ENCODE measurements at regions not wholly inside any gene's neighbourhood (a gene's known extent, or its start where the extent isn't known, plus 50 kb on each side); places are given as distances from the start of the nearest gene placed in this dataset.

GRCh38 chr13:59394496-59394895, 769.2 kb downstream of the DIAPH3 start:
- Histone ChIP-seq H3K36me3 (ENCODE audit: insufficient read depth) (no peaks in the 10 kb centered on the region), H3K27ac (ENCODE audit: low read depth) (no peak overlapping the region), H3K27me3 (ENCODE audit: insufficient read depth) (no peaks in the 10 kb centered on the region), H3K4me2 (no peak overlapping the region), H2AFZ (no peak overlapping the region), H3K9me2 (ENCODE audit: insufficient read depth) (no peaks in the 10 kb centered on the region), H3K4me1 (ENCODE audit: insufficient read depth) (0 out of 2 replicates have a peak, but pooled peaks cover 4% of the 10 kb centered on the region), H4K20me1 (replicated peaks; ENCODE audit: insufficient read depth) (no peaks in the 10 kb centered on the region), H3K79me2 (replicated peaks; ENCODE audit: insufficient read depth) (no peaks in the 10 kb centered on the region), H3K4me3 (no peak overlapping the region), H3F3A (replicated peaks; ENCODE audit: low read depth) (no peaks in the 10 kb centered on the region)
- DNase-seq (ENCODE audit: low spot score) (no peak), ATAC-seq (no peak)
- no peak overlapping the region for H3K4me3 Mint-ChIP-seq
- TF ChIP-seq EZH2 (IDR thresholded peaks at IDR 0.05; ENCODE audit: low read depth, unreplicated experiment) = no peak
- TF ChIP-seq ZNF331 (CRISPR knock-in tag; IDR thresholded peaks at IDR 0.05; ENCODE audit: low read depth) = no peak
- TF ChIP-seq POLR2AphosphoS5 (IDR thresholded peaks at IDR 0.05; ENCODE audit: low read depth) = no peak
- TF ChIP-seq CREB1 (CRISPR knock-in tag; IDR thresholded peaks at IDR 0.05; ENCODE audit: low read depth) = no peak
- no peak for TF ChIP-seq ETS1 (IDR thresholded peaks at IDR 0.05)
- TF ChIP-seq ZNF462 (CRISPR knock-in tag; IDR thresholded peaks at IDR 0.05) = no peak
- TF ChIP-seq EZH2phosphoT487 (IDR thresholded peaks at IDR 0.05; ENCODE audit: unreplicated experiment) = no peak
- TF ChIP-seq ZNF114 (CRISPR knock-in tag; IDR thresholded peaks at IDR 0.05) = no peak
- TF ChIP-seq, protein P1, sequence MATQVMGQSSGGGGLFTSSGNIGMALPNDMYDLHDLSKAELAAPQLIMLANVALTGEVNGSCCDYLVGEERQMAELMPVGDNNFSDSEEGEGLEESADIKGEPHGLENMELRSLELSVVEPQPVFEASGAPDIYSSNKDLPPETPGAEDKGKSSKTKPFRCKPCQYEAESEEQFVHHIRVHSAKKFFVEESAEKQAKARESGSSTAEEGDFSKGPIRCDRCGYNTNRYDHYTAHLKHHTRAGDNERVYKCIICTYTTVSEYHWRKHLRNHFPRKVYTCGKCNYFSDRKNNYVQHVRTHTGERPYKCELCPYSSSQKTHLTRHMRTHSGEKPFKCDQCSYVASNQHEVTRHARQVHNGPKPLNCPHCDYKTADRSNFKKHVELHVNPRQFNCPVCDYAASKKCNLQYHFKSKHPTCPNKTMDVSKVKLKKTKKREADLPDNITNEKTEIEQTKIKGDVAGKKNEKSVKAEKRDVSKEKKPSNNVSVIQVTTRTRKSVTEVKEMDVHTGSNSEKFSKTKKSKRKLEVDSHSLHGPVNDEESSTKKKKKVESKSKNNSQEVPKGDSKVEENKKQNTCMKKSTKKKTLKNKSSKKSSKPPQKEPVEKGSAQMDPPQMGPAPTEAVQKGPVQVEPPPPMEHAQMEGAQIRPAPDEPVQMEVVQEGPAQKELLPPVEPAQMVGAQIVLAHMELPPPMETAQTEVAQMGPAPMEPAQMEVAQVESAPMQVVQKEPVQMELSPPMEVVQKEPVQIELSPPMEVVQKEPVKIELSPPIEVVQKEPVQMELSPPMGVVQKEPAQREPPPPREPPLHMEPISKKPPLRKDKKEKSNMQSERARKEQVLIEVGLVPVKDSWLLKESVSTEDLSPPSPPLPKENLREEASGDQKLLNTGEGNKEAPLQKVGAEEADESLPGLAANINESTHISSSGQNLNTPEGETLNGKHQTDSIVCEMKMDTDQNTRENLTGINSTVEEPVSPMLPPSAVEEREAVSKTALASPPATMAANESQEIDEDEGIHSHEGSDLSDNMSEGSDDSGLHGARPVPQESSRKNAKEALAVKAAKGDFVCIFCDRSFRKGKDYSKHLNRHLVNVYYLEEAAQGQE (IDR thresholded peaks at IDR 0.05; ENCODE audit: unreplicated experiment) = no peak
- no peak for TF ChIP-seq JUNB (IDR thresholded peaks at IDR 0.05; ENCODE audit: unreplicated experiment)
- TF ChIP-seq NANOG (IDR thresholded peaks at IDR 0.05; ENCODE audit: borderline replicate concordance) = no peak
- no peak for TF ChIP-seq CTCF (conservative IDR thresholded peaks at IDR 0.05; ENCODE audit: low read depth in 2 of 2)
- no peaks in the 10 kb centered on the region for H3K9me3 Mint-ChIP-seq
- H3K4me1 Mint-ChIP-seq = peaks cover 13% of the 10 kb centered on the region; the same call in 2 of the 3 replicates
- no peaks in the 10 kb centered on the region for H3K36me3 Mint-ChIP-seq (ENCODE audit: low read depth)
- no peak overlapping the region for H3K27ac Mint-ChIP-seq
- no peaks in the 10 kb centered on the region for H3K27me3 Mint-ChIP-seq (ENCODE audit: insufficient read depth, low read depth, poor library complexity)

Measured in GM23338 (cell line).